HL-60 (cell line): ENCODE measurements at regions not wholly inside any gene's neighbourhood (a gene's known extent, or its start where the extent isn't known, plus 50 kb on each side); places are given as distances from the start of the nearest gene placed in this dataset.

ENCODE experiments used
- DNase-seq, 2 experiments: peaks; one replicate each; pipeline ENCODE4 v3.0.0-alpha.2; 2010 to 2020; ENCODE audit warnings: low read depth in 1 of 2, low spot score in 1 of 2
- H3K27ac ChIP-seq: fragments of 250-450 bp; sonication (Bioruptor Pico); replicated peaks from 2 replicates; pipeline ENCODE4 v1.5.1; 2020; ENCODE audit warnings: mild to moderate bottlenecking, moderate library complexity
- H3K27me3 ChIP-seq: fragments of 250-450 bp; sonication (Bioruptor Pico); 2 replicates; pipeline ENCODE4 v1.5.1; 2021; ENCODE audit warnings: mild to moderate bottlenecking, moderate library complexity; ENCODE audit not compliant: insufficient read depth, poor library complexity, severe bottlenecking
- H3K4me3 ChIP-seq: replicated peaks from 2 replicates; pipeline ENCODE4 v1.5.1; 2011; ENCODE audit warnings: mild to moderate bottlenecking, control low read depth, low read length; ENCODE audit not compliant: insufficient read depth
- GABPA ChIP-seq: IDR thresholded peaks from 2 replicates; pipeline ENCODE4 v1.6.1; 2012; ENCODE audit warnings: low read depth
- POLR2AphosphoS5 ChIP-seq: IDR thresholded peaks from 2 replicates; pipeline ENCODE4 v1.6.1; 2012; ENCODE audit warnings: low read depth
- SPI1 ChIP-seq: IDR thresholded peaks from 2 replicates; pipeline ENCODE4 v1.6.1; 2012; ENCODE audit warnings: low read depth, mild to moderate bottlenecking, borderline replicate concordance
- TF ChIP-seq, protein P1 (sequence below): IDR thresholded peaks from one replicate; pipeline ENCODE4 v1.5.1; 2011; ENCODE audit warnings: low read length, control low read depth, inconsistent platforms; ENCODE audit not compliant: insufficient read depth
- TF ChIP-seq, protein P2 (sequence below): IDR thresholded peaks from 2 replicates; pipeline ENCODE4 v1.6.1; 2012; ENCODE audit warnings: low read depth; ENCODE audit not compliant: insufficient replicate concordance

DNA sequence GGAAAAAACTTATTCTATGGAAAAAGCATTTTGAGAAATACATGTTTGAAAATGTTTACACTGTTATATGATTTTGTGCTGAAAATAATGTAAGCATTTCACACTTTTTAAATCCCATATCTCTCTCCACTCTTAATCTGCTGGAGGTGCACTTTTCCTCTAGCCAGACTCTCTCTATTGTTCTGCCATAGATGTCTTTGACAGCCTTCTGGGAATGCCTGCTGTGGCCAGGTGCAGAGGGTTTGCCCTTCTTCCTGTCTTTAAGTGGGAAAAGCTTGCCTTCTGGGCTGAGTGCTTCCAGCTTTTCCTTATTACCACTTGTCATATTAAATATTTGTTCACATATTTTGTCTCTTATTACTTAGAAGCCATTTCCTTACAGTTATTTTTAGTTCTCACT is 60.1 kb upstream of the PPM1H start:
- Histone ChIP-seq H3K27ac (no peak overlapping the region), H3K4me3 (no peak overlapping the region), H3K27me3 (peaks cover under 1% of the 10 kb centered on the region)
- TF ChIP-seq, protein P1, sequence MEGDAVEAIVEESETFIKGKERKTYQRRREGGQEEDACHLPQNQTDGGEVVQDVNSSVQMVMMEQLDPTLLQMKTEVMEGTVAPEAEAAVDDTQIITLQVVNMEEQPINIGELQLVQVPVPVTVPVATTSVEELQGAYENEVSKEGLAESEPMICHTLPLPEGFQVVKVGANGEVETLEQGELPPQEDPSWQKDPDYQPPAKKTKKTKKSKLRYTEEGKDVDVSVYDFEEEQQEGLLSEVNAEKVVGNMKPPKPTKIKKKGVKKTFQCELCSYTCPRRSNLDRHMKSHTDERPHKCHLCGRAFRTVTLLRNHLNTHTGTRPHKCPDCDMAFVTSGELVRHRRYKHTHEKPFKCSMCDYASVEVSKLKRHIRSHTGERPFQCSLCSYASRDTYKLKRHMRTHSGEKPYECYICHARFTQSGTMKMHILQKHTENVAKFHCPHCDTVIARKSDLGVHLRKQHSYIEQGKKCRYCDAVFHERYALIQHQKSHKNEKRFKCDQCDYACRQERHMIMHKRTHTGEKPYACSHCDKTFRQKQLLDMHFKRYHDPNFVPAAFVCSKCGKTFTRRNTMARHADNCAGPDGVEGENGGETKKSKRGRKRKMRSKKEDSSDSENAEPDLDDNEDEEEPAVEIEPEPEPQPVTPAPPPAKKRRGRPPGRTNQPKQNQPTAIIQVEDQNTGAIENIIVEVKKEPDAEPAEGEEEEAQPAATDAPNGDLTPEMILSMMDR, result no peak
- no peak for TF ChIP-seq SPI1
- TF ChIP-seq POLR2AphosphoS5, result no peak
- TF ChIP-seq, protein P2, sequence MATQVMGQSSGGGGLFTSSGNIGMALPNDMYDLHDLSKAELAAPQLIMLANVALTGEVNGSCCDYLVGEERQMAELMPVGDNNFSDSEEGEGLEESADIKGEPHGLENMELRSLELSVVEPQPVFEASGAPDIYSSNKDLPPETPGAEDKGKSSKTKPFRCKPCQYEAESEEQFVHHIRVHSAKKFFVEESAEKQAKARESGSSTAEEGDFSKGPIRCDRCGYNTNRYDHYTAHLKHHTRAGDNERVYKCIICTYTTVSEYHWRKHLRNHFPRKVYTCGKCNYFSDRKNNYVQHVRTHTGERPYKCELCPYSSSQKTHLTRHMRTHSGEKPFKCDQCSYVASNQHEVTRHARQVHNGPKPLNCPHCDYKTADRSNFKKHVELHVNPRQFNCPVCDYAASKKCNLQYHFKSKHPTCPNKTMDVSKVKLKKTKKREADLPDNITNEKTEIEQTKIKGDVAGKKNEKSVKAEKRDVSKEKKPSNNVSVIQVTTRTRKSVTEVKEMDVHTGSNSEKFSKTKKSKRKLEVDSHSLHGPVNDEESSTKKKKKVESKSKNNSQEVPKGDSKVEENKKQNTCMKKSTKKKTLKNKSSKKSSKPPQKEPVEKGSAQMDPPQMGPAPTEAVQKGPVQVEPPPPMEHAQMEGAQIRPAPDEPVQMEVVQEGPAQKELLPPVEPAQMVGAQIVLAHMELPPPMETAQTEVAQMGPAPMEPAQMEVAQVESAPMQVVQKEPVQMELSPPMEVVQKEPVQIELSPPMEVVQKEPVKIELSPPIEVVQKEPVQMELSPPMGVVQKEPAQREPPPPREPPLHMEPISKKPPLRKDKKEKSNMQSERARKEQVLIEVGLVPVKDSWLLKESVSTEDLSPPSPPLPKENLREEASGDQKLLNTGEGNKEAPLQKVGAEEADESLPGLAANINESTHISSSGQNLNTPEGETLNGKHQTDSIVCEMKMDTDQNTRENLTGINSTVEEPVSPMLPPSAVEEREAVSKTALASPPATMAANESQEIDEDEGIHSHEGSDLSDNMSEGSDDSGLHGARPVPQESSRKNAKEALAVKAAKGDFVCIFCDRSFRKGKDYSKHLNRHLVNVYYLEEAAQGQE, result no peak
- no peak for TF ChIP-seq GABPA
- DNase-seq, result no peak

DNA sequence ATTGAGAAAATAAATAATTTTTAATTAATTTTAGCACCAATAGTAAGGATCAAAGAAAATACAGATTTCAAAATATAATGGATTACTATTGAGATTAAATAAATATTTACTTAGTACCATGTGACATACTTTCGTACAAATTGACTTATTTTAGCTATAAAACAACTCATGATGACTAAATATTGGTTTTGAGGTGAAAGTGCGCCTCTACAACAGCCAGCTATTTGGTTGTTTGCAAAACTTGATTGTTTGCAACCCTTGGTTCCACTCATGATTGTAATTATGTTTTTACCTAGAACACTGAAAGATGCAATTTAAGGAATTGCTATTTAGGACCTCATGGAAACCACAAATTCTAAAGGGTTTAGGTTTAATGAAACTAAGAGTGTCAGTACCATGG is 51.9 kb upstream of the PPM1H start:
- Histone ChIP-seq H3K27ac (no peak overlapping the region), H3K4me3 (no peak overlapping the region), H3K27me3 (peaks cover 3% of the 10 kb centered on the region)
- TF ChIP-seq GABPA, result no peak
- TF ChIP-seq, protein P2, result no peak
- no peak for TF ChIP-seq POLR2AphosphoS5
- TF ChIP-seq, protein P1, result no peak
- TF ChIP-seq SPI1, result no peak
- no peak for DNase-seq
